Mucosa of descending colon (tissue), 3 donors: ENCODE measurements at regions not wholly inside any gene's neighbourhood (a gene's known extent, or its start where the extent isn't known, plus 50 kb on each side); places are given as distances from the start of the nearest gene placed in this dataset.

Experiments
- ATAC-seq: fragments of 200-7000 bp; cut with Tn5 transposase; one replicate; pipeline ENCODE4 v1.9.1; 2020; ENCODE audit warnings: mild to moderate bottlenecking, moderate library complexity
- DNase-seq, 3 donors: peaks; one replicate each; pipeline ENCODE4 v3.0.0-alpha.2; 2020
- H3K36me3 ChIP-seq: fragments of 200-600 bp; one replicate; pipeline ENCODE4 v1.8.0; 2021; ENCODE audit warnings: low read depth, mild to moderate bottlenecking
- H3K4me1 ChIP-seq: fragments of 200-600 bp; one replicate; pipeline ENCODE4 v1.8.0; 2021; ENCODE audit warnings: low read depth, mild to moderate bottlenecking
- H3K4me3 ChIP-seq: fragments of 200-600 bp; one replicate; pipeline ENCODE4 v1.8.0; 2021; ENCODE audit warnings: mild to moderate bottlenecking
- H3K9me3 ChIP-seq: fragments of 200-600 bp; one replicate; pipeline ENCODE4 v1.8.0; 2021; ENCODE audit warnings: mild to moderate bottlenecking
- CTCF ChIP-seq: fragments of 200-600 bp; IDR thresholded peaks from one replicate; pipeline ENCODE4 v1.8.0; 2022; ENCODE audit warnings: antibody characterized with exemption, mild to moderate bottlenecking
- intact Hi-C, 2 donors: fragments of 100-400 bp; cut with DNase I in 1 of 2; cut with micrococcal nuclease in 1 of 2; formaldehyde crosslinking; loops; one replicate each; pipeline versions ENCODE4 v1.11.0 to v1.11.1; 2022; cut with DNase I, micrococcal nuclease
- donor health status: DM: no; HTN: no; CAD: no; lungs with moderate emphysema.
- donor health status: DM: no; HTN: no; CAD: no.
- donor health status: DM: no; HTN: yes; CAD: no.

- TF ChIP-seq CTCF, result no peak
- H3K4me1 ChIP-seq, result no peaks in the 10 kb centered on the region
- intact Hi-C loops, result no loop called here
- H3K36me3 ChIP-seq, result no peaks in the 10 kb centered on the region
- H3K4me3 ChIP-seq, result no peak overlapping the region
- no peaks in the 10 kb centered on the region for H3K9me3 ChIP-seq
- DNase-seq (peak in 1 of 3 donors; percentile 31), ATAC-seq (no peak)
Measured at GRCh38 chr4:32189788-32190187, 1469.6 kb downstream of the PCDH7 start.

GRCh38 chr4:32191961-32192360 is 1471.8 kb downstream of the PCDH7 start:
- ATAC-seq (no peak), DNase-seq (no peak)
- H3K4me3 ChIP-seq, result no peak overlapping the region
- TF ChIP-seq CTCF, result no peak
- intact Hi-C loops, result no loop called here
- H3K36me3 ChIP-seq, result no peaks in the 10 kb centered on the region
- no peaks in the 10 kb centered on the region for H3K4me1 ChIP-seq
- no peaks in the 10 kb centered on the region for H3K9me3 ChIP-seq

GRCh38 chr4:32192363-32192762 is 1472.2 kb downstream of the PCDH7 start:
- no peaks in the 10 kb centered on the region for H3K4me1 ChIP-seq
- no peak for TF ChIP-seq CTCF
- no peak for DNase-seq
- intact Hi-C loops, result no loop called here
- H3K4me3 ChIP-seq, result no peak overlapping the region
- no peaks in the 10 kb centered on the region for H3K9me3 ChIP-seq
- H3K36me3 ChIP-seq, result no peaks in the 10 kb centered on the region
- no peak for ATAC-seq

GRCh38 chr4:32192991-32193390 is 1472.8 kb downstream of the PCDH7 start:
- Histone ChIP-seq H3K4me3 (no peak overlapping the region), H3K4me1 (no peaks in the 10 kb centered on the region), H3K36me3 (no peaks in the 10 kb centered on the region), H3K9me3 (no peaks in the 10 kb centered on the region)
- TF ChIP-seq CTCF, result no peak
- intact Hi-C loops, result no loop called here
- no peak for DNase-seq
- no peak for ATAC-seq

DNA sequence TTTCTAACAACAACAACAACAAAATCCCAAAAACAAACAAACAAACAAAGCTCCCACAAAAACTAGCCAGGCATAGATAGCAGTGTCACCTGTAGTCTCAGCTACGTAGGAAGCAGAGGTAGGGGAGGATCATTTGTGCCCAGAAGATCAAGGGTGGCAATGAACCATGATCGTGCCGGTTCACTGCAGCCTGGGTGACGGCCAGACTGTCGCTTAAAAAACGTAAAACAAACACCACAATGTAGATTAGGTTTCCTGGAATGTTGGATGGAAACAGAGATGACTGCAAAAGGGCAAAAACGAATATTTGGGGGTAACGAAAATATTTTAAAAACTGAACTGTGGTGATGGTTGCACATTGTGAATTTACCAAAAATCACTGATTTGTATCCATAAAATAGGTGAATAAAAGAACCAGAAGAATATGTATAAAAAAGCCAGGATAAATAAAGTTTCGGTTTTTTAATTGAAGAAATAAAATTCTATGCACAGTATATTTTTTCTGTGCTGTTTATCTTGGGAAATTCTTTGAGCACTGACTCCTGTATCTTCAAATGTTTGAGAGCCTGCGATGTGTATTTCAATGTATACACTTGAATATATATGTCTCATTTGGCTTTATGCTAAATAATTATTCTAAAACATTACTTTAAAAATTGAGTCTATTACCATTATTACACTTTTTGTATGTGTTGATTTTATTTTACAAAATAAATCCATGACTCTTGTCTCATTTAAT is 1477.0 kb downstream of the PCDH7 start:
- no peaks in the 10 kb centered on the region for H3K4me1 ChIP-seq
- H3K36me3 ChIP-seq, result no peaks in the 10 kb centered on the region
- ATAC-seq, result no peak
- no peak for DNase-seq
- TF ChIP-seq CTCF, result no peak
- no peak overlapping the region for H3K4me3 ChIP-seq
- intact Hi-C loops, result no loop called here
- no peaks in the 10 kb centered on the region for H3K9me3 ChIP-seq

DNA sequence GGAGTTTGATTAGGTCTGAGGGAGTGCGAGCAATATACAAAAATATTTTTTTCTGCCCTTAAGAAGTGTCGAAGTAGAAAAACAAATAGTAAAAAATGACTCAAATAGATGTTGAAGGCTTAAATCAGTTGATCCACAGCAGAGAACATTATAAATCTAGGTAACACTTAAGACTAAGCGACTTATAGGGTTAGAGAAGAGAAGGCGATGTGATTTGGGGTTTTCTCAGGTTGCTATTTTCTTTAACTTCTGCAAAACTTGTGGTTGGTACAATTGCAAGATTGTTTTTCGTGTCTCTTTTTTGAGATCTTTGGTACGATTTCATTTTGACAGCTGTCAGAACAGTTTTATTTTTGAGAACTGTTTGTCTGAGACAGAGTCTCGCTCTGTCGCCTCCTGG is 1479.5 kb downstream of the PCDH7 start:
- intact Hi-C loops, result no loop called here
- no peak for DNase-seq
- ATAC-seq, result no peak

More for the DNA sequence above, 1479.5 kb downstream of the PCDH7 start:
- H3K4me1 ChIP-seq, result no peaks in the 10 kb centered on the region
- H3K9me3 ChIP-seq, result no peaks in the 10 kb centered on the region
- H3K4me3 ChIP-seq, result no peak overlapping the region
- no peak for TF ChIP-seq CTCF
- no peaks in the 10 kb centered on the region for H3K36me3 ChIP-seq
